HEK293 (cell line): ENCODE measurements at regions not wholly inside any gene's neighbourhood (a gene's known extent, or its start where the extent isn't known, plus 50 kb on each side); places are given as distances from the start of the nearest gene placed in this dataset.

Experiments
- CTCF ChIA-PET: fragments of 350-600 bp; formaldehyde crosslinking; extraction: SDS; loops from one replicate; lab custom pipeline; 2021; ENCODE audit warnings: antibody characterized with exemption; lab: Yijun Ruan, JAX
- POLR2A ChIA-PET: fragments of 300-600 bp; formaldehyde crosslinking; extraction: SDS; loops from one replicate; lab custom pipeline; 2020; ENCODE audit warnings: antibody characterized with exemption, inconsistent platforms; lab: Yijun Ruan, JAX
- H3K27ac ChIP-seq: fragments of 200-500 bp; sonication (Bioruptor generic); 2 replicates; pipeline ENCODE4 v1.5.1; 2014; ENCODE audit warnings: low read depth, low read length, control low read depth, inconsistent platforms; ENCODE audit errors: extremely low read depth
- H3K36me3 ChIP-seq, 2 experiments: fragments of 200-500 bp in 1 of 2; sonication (Bioruptor generic) in 1 of 2; 1 replicate in 1 of 2; 2 replicates in 1 of 2; pipeline ENCODE4 v1.5.1; 2014 to 2017; ENCODE audit warnings: inconsistent platforms in 2 of 2, low read length in 2 of 2; ENCODE audit not compliant: control insufficient read depth in 2 of 2, insufficient read depth in 1 of 2
- H3K4me1 ChIP-seq: fragments of 200-500 bp; sonication (Bioruptor generic); 2 replicates; pipeline ENCODE4 v1.5.1; 2014; ENCODE audit warnings: mild to moderate bottlenecking, low read length, inconsistent platforms; ENCODE audit not compliant: control insufficient read depth, insufficient read depth
- H3K4me3 ChIP-seq: 2 replicates; pipeline ENCODE4 v1.5.1; 2011; ENCODE audit warnings: low read depth, mild to moderate bottlenecking, control low read depth, low read length, moderate library complexity
- H3K9me3 ChIP-seq: fragments of 200-500 bp; sonication (Bioruptor generic); 2 replicates; pipeline ENCODE4 v1.5.1; 2014; ENCODE audit warnings: low read depth, low read length, inconsistent platforms; ENCODE audit not compliant: control insufficient read depth, insufficient read depth
- ELK4 ChIP-seq: IDR thresholded peaks from 2 replicates; pipeline ENCODE4 v1.6.1; 2011; ENCODE audit warnings: mild to moderate bottlenecking, low read depth, low read length, borderline replicate concordance
- GLI4 ChIP-seq: fragments of 450-650 bp; formaldehyde crosslinking; IDR thresholded peaks from 2 replicates; pipeline ENCODE4 v1.5.1; 2016; ENCODE audit warnings: missing biosample characterization, missing genetic modification characterization
- IKZF3 ChIP-seq: fragments of 450-650 bp; IDR thresholded peaks from 2 replicates; pipeline ENCODE4 v1.5.0; 2018; ENCODE audit warnings: missing biosample characterization, mild to moderate bottlenecking, missing genetic modification characterization, moderate library complexity
- KLF16 ChIP-seq: fragments of 450-650 bp; formaldehyde crosslinking; IDR thresholded peaks from 2 replicates; pipeline ENCODE4 v1.5.1; 2017; ENCODE audit warnings: missing biosample characterization, missing genetic modification characterization
- KLF8 ChIP-seq: fragments of 450-650 bp; formaldehyde crosslinking; IDR thresholded peaks from 2 replicates; pipeline ENCODE4 v1.5.1; 2016; ENCODE audit warnings: missing biosample characterization, missing genetic modification characterization
- MZF1 ChIP-seq: fragments of 450-650 bp; formaldehyde crosslinking; IDR thresholded peaks from 2 replicates; pipeline ENCODE4 v1.5.1; 2017; ENCODE audit warnings: missing biosample characterization, missing genetic modification characterization, borderline replicate concordance
- SP7 ChIP-seq: fragments of 450-650 bp; formaldehyde crosslinking; IDR thresholded peaks from 2 replicates; pipeline ENCODE4 v1.5.1; 2016; ENCODE audit warnings: missing biosample characterization, missing genetic modification characterization
- ZBTB48 ChIP-seq: fragments of 450-650 bp; formaldehyde crosslinking; IDR thresholded peaks from 2 replicates; pipeline ENCODE4 v1.5.1; 2016; ENCODE audit warnings: missing biosample characterization, missing genetic modification characterization
- ZEB2 ChIP-seq: fragments of 450-650 bp; formaldehyde crosslinking; IDR thresholded peaks from 2 replicates; pipeline ENCODE4 v1.5.1; 2016; ENCODE audit warnings: missing biosample characterization, missing genetic modification characterization
- ZNF10 ChIP-seq: fragments of 450-650 bp; formaldehyde crosslinking; IDR thresholded peaks from 2 replicates; pipeline ENCODE4 v1.5.1; 2017; ENCODE audit warnings: missing biosample characterization, missing genetic modification characterization
- ZNF114 ChIP-seq: fragments of 450-650 bp; formaldehyde crosslinking; IDR thresholded peaks from 2 replicates; pipeline ENCODE4 v1.5.0; 2017; ENCODE audit warnings: missing biosample characterization, missing genetic modification characterization
- ZNF138 ChIP-seq: fragments of 450-650 bp; formaldehyde crosslinking; IDR thresholded peaks from 2 replicates; pipeline ENCODE4 v1.5.1; 2016; ENCODE audit warnings: missing biosample characterization, missing genetic modification characterization, borderline replicate concordance
- ZNF184 ChIP-seq: fragments of 450-650 bp; IDR thresholded peaks from 2 replicates; pipeline ENCODE4 v1.5.1; 2018; ENCODE audit warnings: missing biosample characterization, mild to moderate bottlenecking, missing genetic modification characterization
- ZNF221 ChIP-seq: fragments of 450-650 bp; formaldehyde crosslinking; IDR thresholded peaks from 2 replicates; pipeline ENCODE4 v1.5.1; 2017; ENCODE audit warnings: missing biosample characterization, missing genetic modification characterization, borderline replicate concordance
- ZNF350 ChIP-seq: fragments of 450-650 bp; formaldehyde crosslinking; IDR thresholded peaks from 2 replicates; pipeline ENCODE4 v1.5.0; 2017; ENCODE audit warnings: missing biosample characterization, mild to moderate bottlenecking, missing genetic modification characterization
- ZNF37A ChIP-seq: fragments of 450-650 bp; IDR thresholded peaks from 2 replicates; pipeline ENCODE4 v1.5.1; 2018; ENCODE audit warnings: missing biosample characterization, missing genetic modification characterization
- ZNF391 ChIP-seq: fragments of 450-650 bp; formaldehyde crosslinking; IDR thresholded peaks from 2 replicates; pipeline ENCODE4 v1.5.1; 2016; ENCODE audit warnings: low read depth, missing biosample characterization, missing genetic modification characterization, borderline replicate concordance
- ZNF510 ChIP-seq: fragments of 450-650 bp; formaldehyde crosslinking; IDR thresholded peaks from 2 replicates; pipeline ENCODE4 v1.5.1; 2018; ENCODE audit warnings: mild to moderate bottlenecking, missing genetic modification characterization, missing biosample characterization; ENCODE audit not compliant: insufficient replicate concordance
- ZNF518A ChIP-seq: fragments of 450-650 bp; formaldehyde crosslinking; conservative IDR thresholded peaks from 2 replicates; pipeline ENCODE4 v1.5.1; 2016; ENCODE audit warnings: low read depth, missing biosample characterization, missing genetic modification characterization
- ZNF544 ChIP-seq: fragments of 450-650 bp; formaldehyde crosslinking; IDR thresholded peaks from 2 replicates; pipeline ENCODE4 v1.5.0; 2017; ENCODE audit warnings: missing biosample characterization, missing genetic modification characterization
- ZNF548 ChIP-seq: fragments of 450-650 bp; formaldehyde crosslinking; IDR thresholded peaks from 2 replicates; pipeline ENCODE4 v1.5.1; 2016; ENCODE audit warnings: missing biosample characterization, missing genetic modification characterization
- ZNF645 ChIP-seq: fragments of 450-650 bp; formaldehyde crosslinking; IDR thresholded peaks from 2 replicates; pipeline ENCODE4; 2016; ENCODE audit warnings: missing biosample characterization, missing genetic modification characterization
- ZNF843 ChIP-seq: fragments of 450-650 bp; formaldehyde crosslinking; IDR thresholded peaks from 2 replicates; pipeline ENCODE4 v1.5.1; 2016; ENCODE audit warnings: missing biosample characterization, missing genetic modification characterization

GRCh38 chr2:217028128-217028527 lies 168.3 kb upstream of the TNP1 start (continued):
- TF ChIP-seq ZNF221 (tag by site-specific recombination) = no peak
- no peak for TF ChIP-seq ZNF184 (tag by site-specific recombination)
- no peak for TF ChIP-seq ZNF10 (tag by site-specific recombination)
- no peak for TF ChIP-seq ZNF37A (tag by site-specific recombination)
- no peak for TF ChIP-seq IKZF3
- no peak for TF ChIP-seq ZNF544

- no peak for TF ChIP-seq ZNF510
- no peak for TF ChIP-seq ZBTB48 (tag by site-specific recombination)
- TF ChIP-seq ZNF645 (tag by site-specific recombination) = no peak
- TF ChIP-seq SP7 (tag by site-specific recombination) = no peak
- TF ChIP-seq ZNF518A (tag by site-specific recombination) = no peak
- no peak for TF ChIP-seq ZNF114
- no peak for TF ChIP-seq GLI4 (tag by site-specific recombination)
- no peak for TF ChIP-seq ELK4
- TF ChIP-seq ZNF350 (tag by site-specific recombination) = no peak
- TF ChIP-seq MZF1 = no peak
- H3K4me1 ChIP-seq = no peaks in the 10 kb centered on the region
- CTCF ChIA-PET = interaction anchor here (0.7 to 0.8 kb wide), 2 partner anchors 36 to 139 kb away, joined by 3 read pairs; no protein-coding TSS in a partner anchor
- no peaks in the 10 kb centered on the region for H3K9me3 ChIP-seq
- no peak overlapping the region for H3K4me3 ChIP-seq
- POLR2A ChIA-PET = no interaction called here
- H3K27ac ChIP-seq = no peak overlapping the region
- H3K36me3 ChIP-seq = no peaks in the 10 kb centered on the region
Observed at GRCh38 chr2:217027414-217027813, 167.6 kb upstream of the TNP1 start.

- CTCF ChIA-PET = interaction anchor here (0.7 to 0.8 kb wide), 2 partner anchors 35 to 140 kb away, joined by 3 read pairs; no protein-coding TSS in a partner anchor
- Histone ChIP-seq H3K4me1 (no peaks in the 10 kb centered on the region), H3K9me3 (no peaks in the 10 kb centered on the region), H3K27ac (no peak overlapping the region), H3K4me3 (no peak overlapping the region), H3K36me3 (no peaks in the 10 kb centered on the region)
- TF ChIP-seq KLF8 (tag by site-specific recombination) = no peak
- TF ChIP-seq ZNF391 (tag by site-specific recombination) = no peak
- TF ChIP-seq ZNF843 (tag by site-specific recombination) = no peak
- no peak for TF ChIP-seq KLF16 (tag by site-specific recombination)
- no peak for TF ChIP-seq ZNF548
- TF ChIP-seq ZNF138 = no peak
- no peak for TF ChIP-seq ZEB2
- POLR2A ChIA-PET = no interaction called here
Observed at GRCh38 chr2:217026569-217026968, 166.7 kb upstream of the TNP1 start.
